Right cardiac atrium (tissue), 5 donors: ENCODE measurements at regions not wholly inside any gene's neighbourhood (a gene's known extent, or its start where the extent isn't known, plus 50 kb on each side); places are given as distances from the start of the nearest gene placed in this dataset.

Experiments
- ATAC-seq, 2 donors: fragments of 200-7000 bp; cut with Tn5 transposase; one replicate each; pipeline versions ENCODE4 v1.8.0 to v1.9.1; 2020; ENCODE audit warnings: moderate library complexity in 2 of 2, mild to moderate bottlenecking in 1 of 2
- DNase-seq, 3 donors: peaks; one replicate each; pipeline ENCODE4 v3.0.0-alpha.2; 2020
- H3K27ac ChIP-seq: one replicate; pipeline ENCODE4 v1.5.1; 2013; ENCODE audit warnings: mild to moderate bottlenecking, low read length, control low read depth, moderate library complexity
- H3K27me3 ChIP-seq: one replicate; pipeline ENCODE4 v1.6.1; 2013; ENCODE audit not compliant: control insufficient read depth, insufficient read depth
- H3K4me1 ChIP-seq: one replicate; pipeline ENCODE4 v1.6.1; 2013; ENCODE audit warnings: low read length; ENCODE audit not compliant: control insufficient read depth, insufficient read depth
- H3K4me3 ChIP-seq: one replicate; pipeline ENCODE4 v1.5.1; 2013; ENCODE audit warnings: low read length, control low read depth
- H3K9me3 ChIP-seq: one replicate; pipeline ENCODE4 v1.6.1; 2013; ENCODE audit warnings: low read length; ENCODE audit not compliant: control insufficient read depth
- WGBS: extraction: QIAGEN DNeasy Blood & Tissue Kit; methylation state at CpG from one replicate; pipeline ENCODE4 v1.1.7; 2013; 5-methylcytosine and 5-hydroxymethylcytosine counted together
- intact Hi-C, 4 donors: fragments of 100-400 bp; cut with DNase I; formaldehyde crosslinking; loops; one replicate each; pipeline versions ENCODE4 v1.11.0 to v1.14.0; 2022 to 2023
- donor health status: healthy with polysubstance abuse.
- donor health status: DM: no; HTN: yes; CAD: no.
- donor health status: DM: no; HTN: no; CAD: no.
- donor health status: DM: no; HTN: yes; CAD: no; lungs with severe emphysema.
- donor health status: DM: yes; HTN: yes; CAD: no.

DNA sequence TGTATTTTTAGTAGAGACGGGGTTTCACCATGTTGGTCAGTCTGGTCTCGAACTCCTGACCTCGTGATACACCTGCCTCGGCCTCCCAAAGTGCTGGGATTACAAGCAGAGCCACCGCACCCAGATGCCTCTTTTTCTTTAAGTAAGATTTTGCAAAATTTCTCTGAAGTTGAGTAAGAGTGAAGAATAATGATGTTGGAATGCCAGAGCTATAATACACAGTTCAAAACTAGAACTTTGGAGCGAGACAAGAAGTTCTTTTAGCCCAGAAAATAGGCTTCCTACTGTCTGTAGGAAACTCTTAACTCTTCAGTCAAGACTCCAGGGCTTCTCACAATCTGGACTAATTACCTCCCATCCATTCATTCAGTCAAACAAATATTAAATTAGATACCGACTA is 51.4 kb downstream of the MARCHF4 start:
- no peak overlapping the region for H3K4me3 ChIP-seq
- H3K27me3 ChIP-seq: no peaks in the 10 kb centered on the region
- 93% methylated on average over 7 of the region's 7 CpGs for WGBS
- intact Hi-C loops: no loop called here
- DNase-seq (no peak), ATAC-seq (no peak)
- no peaks in the 10 kb centered on the region for H3K9me3 ChIP-seq
- H3K27ac ChIP-seq: no peak overlapping the region
- H3K4me1 ChIP-seq: peaks cover 2% of the 10 kb centered on the region

DNA sequence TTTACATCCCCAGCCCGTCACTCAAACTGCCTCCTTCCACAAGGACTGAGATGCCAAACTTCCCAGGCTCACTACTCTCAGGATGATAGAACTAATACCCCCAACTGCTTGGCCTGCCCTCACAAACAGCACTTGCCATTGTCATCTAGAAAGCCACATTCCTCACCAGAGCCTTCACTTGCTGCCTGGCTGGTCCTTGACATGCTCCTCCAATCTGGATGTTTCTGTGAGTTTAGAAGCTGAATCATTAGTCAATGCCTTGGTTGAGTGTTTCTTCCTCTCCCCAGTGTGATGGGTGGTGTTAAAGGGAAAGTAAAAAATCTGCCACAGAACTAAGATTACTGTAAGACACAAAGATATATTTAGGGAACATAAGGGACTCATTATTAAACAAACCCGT is 52.5 kb downstream of the MARCHF4 start:
- no peak overlapping the region for H3K4me3 ChIP-seq
- intact Hi-C loops: no loop called here
- 79% methylated on average over 2 of the region's 2 CpGs for WGBS
- peaks cover 2% of the 10 kb centered on the region for H3K4me1 ChIP-seq
- no peak overlapping the region for H3K27ac ChIP-seq
- H3K27me3 ChIP-seq: no peaks in the 10 kb centered on the region
- DNase-seq: no peak
- no peak for ATAC-seq
- no peaks in the 10 kb centered on the region for H3K9me3 ChIP-seq

DNA sequence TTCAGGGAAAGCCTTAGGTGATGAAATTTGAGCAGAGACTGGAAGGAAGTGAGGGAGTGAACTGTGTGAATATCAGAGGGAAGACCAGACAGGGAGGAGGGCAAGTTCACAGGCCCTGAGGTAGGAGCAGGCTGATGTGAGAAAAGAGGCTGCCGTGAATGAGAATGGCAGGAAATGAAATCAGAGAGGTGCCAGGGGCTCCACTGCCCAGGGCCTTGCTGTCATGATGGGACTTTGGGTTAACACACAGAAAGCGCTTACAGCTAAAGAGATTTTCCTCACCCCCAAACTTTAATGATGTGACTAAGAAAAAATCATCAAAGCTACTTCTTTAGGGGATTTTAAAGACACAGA is 53.8 kb downstream of the MARCHF4 start:
- 68% methylated on average over 2 of the region's 2 CpGs for WGBS
- DNase-seq: no peak
- H3K9me3 ChIP-seq: no peaks in the 10 kb centered on the region
- peaks cover 2% of the 10 kb centered on the region for H3K4me1 ChIP-seq
- no peak for ATAC-seq
- H3K27ac ChIP-seq: no peak overlapping the region
- no peaks in the 10 kb centered on the region for H3K27me3 ChIP-seq
- intact Hi-C loops: no loop called here
- H3K4me3 ChIP-seq: no peak overlapping the region

DNA sequence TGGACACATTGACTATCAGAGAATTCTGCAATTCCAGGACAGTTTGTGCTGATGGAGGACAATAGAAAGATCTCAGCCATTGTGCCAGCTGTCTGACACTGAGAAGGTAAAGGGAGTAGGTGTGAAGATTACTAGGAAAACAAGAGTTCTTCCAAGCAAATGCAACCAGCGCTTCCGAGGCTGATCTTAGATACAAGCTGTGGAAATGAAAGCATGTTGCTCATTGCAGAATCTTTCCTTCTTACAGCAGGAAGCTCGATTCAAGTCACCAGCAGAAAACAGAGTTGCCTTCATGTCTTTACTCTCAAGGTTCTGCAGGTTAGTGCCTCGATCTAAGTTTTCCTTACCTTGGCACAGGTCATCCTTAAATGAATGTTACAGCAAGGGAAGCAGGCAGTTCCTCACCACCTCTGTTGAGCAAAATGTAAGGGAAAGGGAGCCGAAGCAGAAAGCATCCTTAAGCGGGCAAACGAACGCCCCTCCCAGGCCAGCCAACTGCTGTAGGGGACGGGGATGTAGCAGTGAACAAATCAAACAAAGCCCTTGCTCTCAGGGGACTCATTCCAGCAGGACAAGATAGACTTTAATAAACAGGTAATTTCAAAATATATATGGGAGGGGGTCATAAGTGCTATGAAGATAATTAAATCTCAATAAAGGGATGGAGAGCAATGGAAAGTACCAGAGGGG is 54.3 kb downstream of the MARCHF4 start:
- ATAC-seq (no peak), DNase-seq (no peak)
- Histone ChIP-seq H3K27ac (no peak overlapping the region), H3K27me3 (no peaks in the 10 kb centered on the region), H3K4me1 (peaks cover 2% of the 10 kb centered on the region), H3K9me3 (no peaks in the 10 kb centered on the region), H3K4me3 (no peak overlapping the region)
- 61% methylated on average over 9 of the region's 9 CpGs for WGBS
- intact Hi-C loops: no loop called here

DNA sequence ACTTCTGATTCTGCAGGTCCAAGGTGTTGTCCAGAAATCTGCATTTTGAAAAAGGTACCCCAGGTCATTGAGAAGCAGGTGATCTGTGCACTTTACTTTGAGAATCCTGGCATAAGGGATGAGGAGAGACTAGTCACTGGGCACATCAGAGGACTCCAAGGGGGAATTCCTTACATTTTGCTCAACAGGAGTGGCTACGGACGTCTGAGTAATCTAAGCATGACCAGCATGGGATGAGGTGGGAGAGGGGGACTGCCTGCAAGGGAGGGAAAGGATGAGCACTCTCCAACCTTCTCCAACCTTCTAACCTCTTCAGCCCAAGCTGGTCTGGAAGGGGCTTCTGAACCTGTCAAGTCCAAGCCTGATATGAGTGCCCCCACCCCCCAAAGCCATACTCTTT is 55.5 kb downstream of the MARCHF4 start:
- Histone ChIP-seq H3K4me3 (no peak overlapping the region), H3K27me3 (no peaks in the 10 kb centered on the region), H3K9me3 (no peaks in the 10 kb centered on the region), H3K4me1 (peaks cover 2% of the 10 kb centered on the region), H3K27ac (no peak overlapping the region)
- intact Hi-C loops: no loop called here
- WGBS: 80% methylated on average over 2 of the region's 2 CpGs
- no peak for ATAC-seq
- DNase-seq: no peak

DNA sequence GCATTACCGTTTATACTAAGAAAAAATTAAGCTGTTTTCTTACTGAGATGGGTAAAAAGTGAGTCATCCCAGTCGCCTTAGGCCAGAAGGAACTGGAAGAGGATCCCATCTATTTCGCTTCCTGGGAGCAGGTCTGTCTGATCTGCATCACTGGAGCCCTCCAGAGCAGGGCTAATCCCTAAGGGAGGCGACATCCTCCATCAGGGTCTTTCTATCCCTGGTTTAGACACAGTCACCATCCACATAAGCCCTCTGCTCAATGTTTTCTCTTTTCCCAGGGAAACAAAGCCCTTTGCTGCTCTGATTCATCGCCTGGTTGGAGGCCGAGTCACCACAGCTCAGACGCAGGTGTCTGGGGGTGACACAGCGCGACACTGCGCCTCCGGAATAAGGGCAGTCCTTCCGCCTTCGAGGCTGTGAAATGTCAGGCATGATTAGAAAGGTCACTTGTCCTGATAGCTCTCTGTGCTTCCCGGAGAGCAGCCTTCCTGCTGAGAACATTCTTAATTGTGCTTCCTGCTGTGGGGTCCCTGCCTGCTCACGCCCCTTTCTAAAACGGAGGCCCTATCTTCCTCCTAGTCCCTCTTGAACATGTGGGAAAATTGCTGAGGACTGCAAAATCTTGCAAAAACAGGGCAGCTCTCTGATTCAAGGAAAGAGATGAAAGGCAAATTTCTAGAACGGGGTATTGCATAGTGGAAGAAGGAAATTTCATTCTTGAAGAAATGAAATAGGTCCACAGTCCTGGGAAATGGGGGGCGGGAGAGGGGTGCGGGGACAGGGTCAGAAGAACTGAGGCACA is 56.3 kb downstream of the MARCHF4 start:
- Histone ChIP-seq H3K4me3 (no peak overlapping the region), H3K4me1 (peaks cover 2% of the 10 kb centered on the region), H3K27me3 (no peaks in the 10 kb centered on the region), H3K27ac (no peak overlapping the region), H3K9me3 (no peaks in the 10 kb centered on the region)
- WGBS: 30% methylated on average over 19 of the region's 19 CpGs
- intact Hi-C loops: no loop called here
- ATAC-seq (peak; percentile 47 to 78), DNase-seq (no peak)

DNA sequence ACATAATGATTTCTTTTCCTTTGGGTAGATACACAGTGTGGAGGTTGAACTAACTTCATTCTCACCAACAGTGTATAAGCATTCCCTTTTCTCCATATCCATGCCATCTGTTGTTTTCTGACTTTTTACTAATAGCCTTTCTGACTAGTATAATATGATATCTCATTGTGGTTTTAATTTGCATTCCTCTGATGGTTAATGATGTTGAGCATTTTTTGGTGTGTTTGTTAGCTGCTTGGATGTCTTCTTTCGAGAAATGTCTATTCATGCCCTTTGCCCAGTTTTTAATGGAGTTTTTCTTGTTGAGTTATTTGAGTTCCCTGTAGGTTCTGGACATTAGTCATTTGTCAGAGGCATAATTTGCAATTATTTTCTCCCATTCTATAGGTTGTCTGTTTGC is 59.8 kb downstream of the MARCHF4 start:
- peaks cover 7% of the 10 kb centered on the region for H3K4me1 ChIP-seq
- no peaks in the 10 kb centered on the region for H3K9me3 ChIP-seq
- H3K27ac ChIP-seq: no peak overlapping the region
- DNase-seq: no peak
- WGBS: 84% methylated on average over 1 of the region's 1 CpG
- intact Hi-C loops: no loop called here
- no peak overlapping the region for H3K4me3 ChIP-seq
- no peak for ATAC-seq
- H3K27me3 ChIP-seq: no peaks in the 10 kb centered on the region

DNA sequence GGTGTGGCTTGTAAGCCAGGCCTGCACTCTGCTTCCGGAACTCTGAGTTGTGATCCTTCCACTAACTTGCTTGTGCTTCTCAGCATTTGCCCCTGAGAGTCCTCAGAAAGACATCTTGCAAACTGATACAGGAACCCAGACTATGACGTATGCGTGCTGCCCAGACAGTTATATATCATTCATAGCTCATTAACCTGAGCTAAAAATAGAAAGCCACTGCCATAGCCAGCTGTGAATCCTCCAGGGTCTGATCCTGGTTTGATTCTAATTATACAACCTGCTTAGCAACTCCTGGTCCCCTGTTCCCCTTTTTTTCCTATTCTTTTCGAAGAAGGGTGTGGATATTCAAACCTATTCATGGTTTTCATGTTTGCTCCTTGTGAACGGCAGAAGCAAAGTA is 63.7 kb downstream of the MARCHF4 start:
- Histone ChIP-seq H3K4me1 (peaks cover 5% of the 10 kb centered on the region), H3K27me3 (no peaks in the 10 kb centered on the region), H3K4me3 (no peak overlapping the region), H3K9me3 (no peaks in the 10 kb centered on the region), H3K27ac (no peak overlapping the region)
- ATAC-seq (peak in 1 of 2 donors; percentile 28), DNase-seq (no peak)
- intact Hi-C loops: no loop called here
- 67% methylated on average over 5 of the region's 5 CpGs for WGBS

DNA sequence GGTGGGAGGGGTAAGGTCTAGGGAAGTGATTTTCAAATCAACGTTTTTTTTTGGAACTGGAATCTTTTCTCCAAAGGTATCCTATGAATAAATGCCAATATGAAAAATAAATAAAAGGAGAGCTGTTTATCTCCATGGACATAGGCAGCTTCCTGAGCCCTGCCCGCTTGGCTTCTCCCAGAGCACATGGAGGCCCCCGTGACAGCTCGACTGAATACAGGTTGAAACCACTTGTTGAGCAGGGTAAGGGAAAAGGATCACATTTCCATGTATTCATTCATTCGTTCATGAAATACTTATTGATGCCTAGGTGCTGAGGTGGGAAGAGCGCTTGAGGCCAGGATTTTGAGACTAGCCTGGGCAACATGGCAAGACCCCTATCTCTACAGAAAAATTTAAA is 64.8 kb downstream of the MARCHF4 start:
- ATAC-seq: no peak
- H3K4me3 ChIP-seq: no peak overlapping the region
- H3K27me3 ChIP-seq: no peaks in the 10 kb centered on the region
- WGBS: 56% methylated on average over 6 of the region's 6 CpGs
- no peak for DNase-seq
- no peaks in the 10 kb centered on the region for H3K9me3 ChIP-seq
- H3K27ac ChIP-seq: no peak overlapping the region
- peaks cover 5% of the 10 kb centered on the region for H3K4me1 ChIP-seq
- intact Hi-C loops: no loop called here

DNA sequence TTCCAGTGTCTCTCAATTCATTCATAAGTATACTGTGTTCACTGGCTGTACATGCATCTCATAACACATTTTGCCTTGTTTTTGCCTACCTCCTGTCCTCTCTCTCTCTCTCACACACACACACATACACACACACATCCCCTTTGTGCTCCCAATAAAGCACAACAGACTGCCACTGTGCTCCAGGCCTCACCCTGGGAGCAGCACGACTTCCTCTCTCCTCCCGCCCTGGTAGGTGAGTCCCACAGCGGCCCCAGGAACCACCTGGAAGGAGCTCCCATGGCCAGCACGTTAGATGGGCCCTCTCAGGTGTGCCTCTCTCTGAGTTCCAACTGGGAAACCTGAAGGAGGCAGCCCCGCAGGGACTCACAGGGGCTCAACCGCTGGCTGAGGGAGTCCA is 65.4 kb downstream of the MARCHF4 start:
- WGBS: 34% methylated on average over 6 of the region's 6 CpGs
- no peak for ATAC-seq
- H3K4me1 ChIP-seq: peaks cover 5% of the 10 kb centered on the region
- DNase-seq: no peak
- H3K27ac ChIP-seq: no peak overlapping the region
- no peaks in the 10 kb centered on the region for H3K27me3 ChIP-seq
- H3K9me3 ChIP-seq: no peaks in the 10 kb centered on the region
- intact Hi-C loops: no loop called here
- H3K4me3 ChIP-seq: no peak overlapping the region

DNA sequence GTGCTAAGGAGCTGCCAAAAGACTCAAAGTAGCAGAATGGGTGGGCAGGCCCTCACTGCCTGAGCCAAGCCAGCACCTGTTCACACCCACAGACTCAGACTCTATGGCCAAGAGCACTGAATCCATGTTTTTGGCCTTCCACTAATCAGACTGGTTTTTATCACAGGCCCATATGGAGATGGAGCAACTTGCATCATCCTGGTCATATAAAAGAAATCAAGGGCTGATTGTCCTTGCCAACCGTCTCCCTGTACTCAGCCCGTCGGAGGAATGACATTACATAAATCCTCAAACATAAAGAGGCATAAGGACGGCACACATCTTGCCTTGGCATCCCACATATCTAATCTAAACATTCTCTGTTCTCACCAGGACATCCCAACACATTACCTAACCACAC is 66.7 kb downstream of the MARCHF4 start:
- H3K27me3 ChIP-seq: no peaks in the 10 kb centered on the region
- H3K9me3 ChIP-seq: no peaks in the 10 kb centered on the region
- WGBS: 68% methylated on average over 4 of the region's 4 CpGs
- intact Hi-C loops: no loop called here
- DNase-seq: no peak
- no peak for ATAC-seq
- no peak overlapping the region for H3K27ac ChIP-seq
- no peak overlapping the region for H3K4me3 ChIP-seq
- H3K4me1 ChIP-seq: peaks cover 5% of the 10 kb centered on the region
